ENCODE measurements at regions not wholly inside any gene's neighbourhood (a gene's known extent, or its start where the extent isn't known, plus 50 kb on each side); places are given as distances from the start of the nearest gene placed in this dataset.
"Not testable (repeated sequence)": the region's sequence is repeated elsewhere in the genome, so short reads cannot be mapped to it uniquely, and the experiment has no call there.

GRCh38 chr1:47604869-47605268, 167.0 kb downstream of the FOXD2 start:
- DNase-seq: not testable (repeated sequence)

DNA sequence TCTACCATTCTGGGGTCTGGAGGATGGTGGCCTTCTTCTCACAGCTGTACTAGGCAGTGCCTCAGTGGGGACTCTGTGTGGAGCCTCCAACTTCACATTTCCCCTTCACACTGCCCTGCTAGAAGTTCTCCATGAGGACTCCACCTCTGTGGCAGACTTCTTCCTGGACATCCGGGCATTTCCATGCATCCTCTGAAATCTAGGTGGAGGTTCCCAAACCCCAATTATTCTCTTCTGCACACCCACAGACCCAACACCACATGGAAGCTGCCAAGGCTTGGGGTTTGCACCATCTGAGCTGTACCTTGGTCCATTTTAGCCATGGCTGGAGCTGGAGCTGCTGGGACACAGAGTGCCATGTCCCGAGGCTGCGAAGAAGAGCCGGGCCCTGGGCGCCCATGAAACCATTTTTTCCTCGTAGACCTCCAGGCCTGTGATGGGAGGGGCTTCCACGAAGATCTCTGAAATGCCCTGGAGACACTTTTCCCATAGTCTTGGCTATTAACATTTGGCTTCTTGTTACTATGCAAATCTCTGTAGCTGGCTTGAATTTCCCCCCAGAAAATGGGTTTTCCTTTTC, 170.5 kb downstream of the FOXD2 start:
- DNase-seq: no peak

DNA sequence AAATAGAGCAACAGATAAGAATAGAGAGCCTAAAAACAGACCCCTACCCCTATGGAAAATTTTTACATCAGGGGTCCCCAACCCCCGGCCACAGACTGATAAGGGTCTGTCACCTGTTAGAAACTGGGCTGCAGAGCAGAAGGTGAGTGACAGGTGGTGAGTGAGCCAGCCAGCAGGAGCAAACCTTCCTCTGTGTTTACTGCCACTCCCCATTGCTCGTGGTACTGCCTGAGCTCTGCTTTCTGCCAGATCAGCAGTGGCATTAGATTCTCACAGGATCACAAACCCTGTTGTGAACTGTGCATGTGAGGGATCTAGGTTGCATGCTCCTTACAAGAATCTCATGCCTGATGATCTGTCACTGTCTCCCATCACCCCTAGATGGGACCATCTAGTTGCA, 174.1 kb downstream of the FOXD2 start:
- no peak for DNase-seq

- DNase-seq: no peak
Observed at GRCh38 chr1:47612819-47613218, 175.0 kb downstream of the FOXD2 start.

DNA sequence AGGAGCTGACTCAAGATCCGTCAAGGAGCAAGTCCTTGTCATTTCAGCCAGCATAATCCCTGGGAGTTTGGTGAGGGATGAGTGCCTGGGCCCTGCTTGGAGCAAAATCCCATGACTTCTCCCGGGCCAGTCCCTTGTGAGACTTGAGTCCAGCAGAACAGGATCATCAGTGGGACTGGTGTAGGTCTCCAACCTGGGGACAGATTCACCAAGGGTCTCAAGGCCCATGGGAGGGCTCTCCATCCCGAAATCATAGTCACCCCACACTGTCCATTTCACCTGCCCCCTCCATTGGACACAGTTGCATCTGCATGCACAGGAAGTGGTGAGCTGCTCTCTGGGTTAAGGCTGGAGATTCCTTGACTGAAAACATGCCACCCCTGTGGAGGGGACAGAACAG, 178.2 kb downstream of the FOXD2 start:
- DNase-seq: no peak

- DNase-seq: no peak
Observed at GRCh38 chr1:47616906-47617305, 179.1 kb downstream of the FOXD2 start.

- no peak for DNase-seq
Observed at GRCh38 chr1:47617381-47618221, 179.8 kb downstream of the FOXD2 start.

GRCh38 chr1:47618222-47618720, 180.4 kb downstream of the FOXD2 start:
- no peak for DNase-seq

- no peak for DNase-seq
Observed at GRCh38 chr1:47618830-47619229, 181.0 kb downstream of the FOXD2 start.

DNA sequence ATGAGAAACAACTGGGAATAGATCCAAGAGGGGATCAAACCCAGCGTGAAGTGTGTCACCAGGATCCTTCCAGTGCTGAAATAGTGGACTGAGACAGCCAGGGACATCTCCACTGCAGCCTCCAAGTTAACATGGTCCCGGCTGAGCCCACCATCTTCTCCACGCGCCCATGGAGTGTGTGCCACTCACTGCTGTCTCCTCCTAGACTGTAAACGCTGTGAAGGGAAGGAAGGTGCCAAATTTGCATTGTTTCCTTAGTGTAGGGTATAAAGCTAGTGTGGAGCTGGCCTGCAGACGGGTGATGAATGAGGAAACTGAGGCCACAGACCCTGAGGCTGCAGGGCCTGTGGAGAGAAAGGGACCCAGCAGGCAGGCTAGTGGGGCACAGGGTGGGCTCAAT, 183.6 kb downstream of the FOXD2 start:
- no peak for DNase-seq

DNA sequence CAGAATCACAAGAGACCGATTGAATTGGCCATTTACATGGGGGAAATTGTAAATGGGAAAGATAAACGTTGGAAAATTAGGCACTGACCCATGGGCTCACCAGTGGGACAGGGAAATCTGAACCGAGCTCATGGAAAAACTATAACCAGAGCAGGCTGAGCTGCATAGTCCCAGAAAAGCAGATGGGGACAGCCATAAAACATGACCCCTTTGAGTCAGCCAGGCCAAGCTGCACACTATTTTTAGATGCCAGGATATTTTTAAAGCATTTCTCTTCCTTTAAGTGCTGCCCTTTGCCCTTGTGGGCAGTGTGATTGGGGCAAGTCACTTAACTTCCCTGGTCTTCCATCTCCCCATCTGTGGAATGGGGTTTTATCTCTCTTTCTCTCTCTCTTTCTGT, 184.1 kb downstream of the FOXD2 start:
- DNase-seq: no peak

DNA sequence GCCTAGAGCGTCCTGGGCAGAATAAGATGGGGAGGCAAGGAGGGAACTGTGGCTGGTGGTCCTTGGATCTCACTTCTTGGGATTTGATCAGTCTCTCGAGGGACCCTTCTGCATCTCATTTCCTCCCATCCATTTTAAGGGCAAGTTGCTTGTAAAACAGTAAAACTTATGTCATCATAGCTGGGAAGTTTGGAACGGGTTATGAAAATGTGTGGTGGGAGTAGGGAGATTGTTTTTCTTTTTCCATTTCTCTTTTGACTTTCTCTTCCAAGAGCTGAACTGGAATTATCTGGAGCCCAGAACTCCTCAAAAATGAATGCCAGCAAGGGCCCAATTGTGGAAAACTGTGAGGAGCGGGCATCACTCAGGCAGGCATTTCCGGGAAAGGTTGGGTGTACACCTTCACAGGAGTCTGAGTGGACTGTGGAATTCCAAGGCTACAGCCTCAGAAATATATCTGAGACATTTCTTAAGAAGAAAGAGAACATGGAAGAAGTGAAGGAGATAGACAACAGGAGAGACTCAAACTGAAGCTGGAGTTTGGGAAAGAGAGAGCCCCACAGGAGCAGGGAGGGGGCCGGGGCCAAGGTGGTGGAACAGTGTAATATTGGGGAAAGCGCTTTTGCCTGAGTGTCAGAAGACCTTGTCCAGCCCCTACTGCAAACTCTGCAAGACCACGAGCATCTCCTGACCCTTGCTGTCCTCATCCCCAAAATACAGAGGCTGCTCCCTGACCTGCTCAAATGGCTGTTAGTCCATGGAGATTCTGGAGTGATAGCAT, 185.1 kb downstream of the FOXD2 start:
- DNase-seq: no peak

DNA sequence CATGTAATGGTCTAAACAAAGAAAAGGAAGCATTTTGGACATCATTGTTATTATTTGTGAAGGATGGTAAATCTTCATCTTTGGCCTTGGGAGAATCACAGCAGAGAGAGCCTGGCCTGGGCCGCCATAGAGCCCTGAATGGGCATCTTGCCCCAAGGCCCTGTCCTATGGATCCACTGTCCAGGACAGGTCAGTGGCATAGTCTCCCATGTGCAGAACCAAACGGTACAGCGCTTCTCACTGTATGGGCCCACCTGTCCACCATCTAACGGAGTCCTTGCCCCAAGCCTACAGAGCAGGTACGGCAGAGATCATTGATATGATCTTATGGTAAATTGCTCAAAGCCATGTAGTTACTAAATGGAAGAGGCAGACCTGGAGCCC, 185.7 kb downstream of the FOXD2 start:
- DNase-seq: no peak

DNA sequence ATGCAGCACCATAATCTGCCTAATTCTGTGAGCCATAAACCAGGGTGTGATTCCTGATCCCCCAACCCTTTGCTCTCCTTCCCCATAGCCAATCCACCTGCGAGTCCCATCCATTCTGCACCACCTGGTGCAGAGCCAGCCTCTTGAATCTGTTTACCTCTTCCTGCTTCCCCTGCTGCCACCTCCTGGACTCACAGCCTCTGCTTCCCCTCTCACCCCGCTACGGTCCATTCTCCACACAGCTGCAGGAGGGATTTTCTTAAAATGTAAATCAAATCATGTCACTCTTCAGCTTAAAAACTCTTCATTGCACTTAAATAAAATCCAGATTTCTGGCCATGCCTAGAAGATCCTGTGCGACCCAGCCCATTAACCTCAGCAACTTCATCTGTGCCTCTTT, 186.7 kb downstream of the FOXD2 start:
- no peak for DNase-seq

DNA sequence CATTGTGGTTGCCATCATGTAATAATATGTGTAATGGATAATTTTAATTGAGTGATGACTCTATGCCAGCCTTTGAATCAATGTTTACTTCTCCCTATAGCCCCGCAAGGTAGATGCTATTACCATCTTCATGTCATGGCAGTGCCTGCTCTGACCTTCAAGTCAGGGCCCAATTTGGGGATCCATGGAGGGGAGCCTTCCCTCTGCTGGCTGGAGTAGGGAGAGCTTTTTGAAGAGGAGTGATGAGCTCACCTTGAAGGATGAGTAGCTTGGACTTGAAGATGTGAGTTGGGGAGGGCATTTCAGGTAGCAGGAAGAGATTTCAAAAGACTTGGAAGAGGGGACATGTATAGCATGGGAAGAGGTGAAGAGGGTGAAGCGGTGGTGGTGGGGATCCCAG, 189.2 kb downstream of the FOXD2 start:
- DNase-seq: no peak

DNA sequence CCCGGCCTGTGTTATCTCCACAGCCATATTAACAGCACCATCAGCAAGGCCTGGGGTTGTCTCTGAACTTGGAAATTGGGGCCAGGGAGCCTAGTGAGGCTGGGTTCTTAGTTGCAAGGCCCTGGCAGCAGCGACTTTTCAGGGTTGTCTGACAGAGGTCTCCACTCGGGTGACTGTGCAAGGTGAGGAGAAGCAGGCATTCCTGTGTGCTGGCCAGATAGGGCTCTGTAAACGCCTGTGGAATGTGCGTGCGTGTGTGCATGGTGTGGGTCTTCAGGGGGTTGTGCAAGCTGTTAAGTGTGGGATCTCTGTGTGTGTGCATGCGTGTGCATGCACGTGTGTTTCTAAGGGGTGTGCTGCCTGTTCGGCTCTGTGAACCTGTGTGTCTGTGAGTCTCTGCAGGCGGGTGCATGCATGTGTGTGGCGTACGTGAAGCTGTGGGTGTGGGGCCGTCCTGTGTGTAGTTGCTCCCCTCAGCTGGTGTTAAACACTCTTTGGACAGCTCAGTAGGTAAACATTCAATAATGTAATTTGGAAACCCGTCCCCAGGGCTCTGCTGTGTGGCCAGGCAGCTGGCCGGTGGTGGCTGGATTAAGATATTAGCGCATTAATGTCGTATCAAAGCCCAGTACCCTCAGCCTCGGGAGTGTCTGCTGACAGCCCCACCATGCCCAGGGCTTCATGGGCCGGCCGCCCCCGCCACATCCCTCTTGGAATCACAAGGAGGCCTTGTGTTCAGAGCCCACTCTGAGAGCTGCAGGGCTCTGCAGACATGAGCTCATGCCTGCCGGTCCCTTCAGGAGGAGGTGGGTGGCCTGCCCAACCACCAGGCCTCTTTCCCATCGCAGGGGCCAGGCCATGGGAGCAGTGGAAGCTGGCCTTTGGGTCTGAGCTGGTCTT, 189.9 kb downstream of the FOXD2 start:
- DNase-seq: no peak

DNA sequence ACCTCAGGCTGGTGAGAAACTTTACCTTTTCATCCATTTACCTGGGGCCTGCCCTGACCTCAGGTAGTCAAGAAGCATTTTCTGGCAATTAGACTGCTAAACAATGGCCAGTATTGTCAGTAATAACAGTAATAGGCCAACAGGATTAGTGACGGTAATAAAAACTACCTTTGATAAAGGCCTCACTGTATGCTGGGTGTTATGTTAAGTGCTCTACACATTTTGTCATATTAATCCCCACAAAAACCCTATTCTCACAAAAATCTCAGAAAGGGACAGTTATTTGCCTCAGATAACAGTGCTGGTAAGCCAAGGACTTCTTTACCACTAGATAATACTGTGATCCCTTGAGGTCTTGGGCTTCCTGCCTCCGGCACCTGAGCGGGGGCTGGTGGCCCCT, 191.4 kb downstream of the FOXD2 start:
- no peak for DNase-seq

DNA sequence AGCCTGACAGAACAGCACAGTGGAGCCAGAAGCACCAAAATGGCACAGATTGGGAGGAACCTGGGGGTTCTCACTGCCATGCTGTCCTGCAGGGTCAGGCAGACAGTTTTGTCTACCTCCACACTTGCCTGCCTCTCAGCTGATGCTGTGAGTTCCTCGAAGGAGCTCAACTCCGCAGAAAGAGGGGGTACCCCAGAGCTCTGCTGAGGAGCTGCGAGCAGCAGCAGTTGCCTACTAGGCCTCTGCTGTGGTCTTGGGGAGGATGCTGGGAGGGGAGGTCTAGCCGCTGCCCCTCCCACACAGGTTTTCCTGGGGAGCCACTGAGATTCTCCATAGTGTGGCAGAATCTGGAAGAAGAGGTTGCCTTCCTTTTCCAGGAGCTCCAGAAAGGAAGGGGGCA, 192.5 kb downstream of the FOXD2 start:
- no peak for DNase-seq

DNA sequence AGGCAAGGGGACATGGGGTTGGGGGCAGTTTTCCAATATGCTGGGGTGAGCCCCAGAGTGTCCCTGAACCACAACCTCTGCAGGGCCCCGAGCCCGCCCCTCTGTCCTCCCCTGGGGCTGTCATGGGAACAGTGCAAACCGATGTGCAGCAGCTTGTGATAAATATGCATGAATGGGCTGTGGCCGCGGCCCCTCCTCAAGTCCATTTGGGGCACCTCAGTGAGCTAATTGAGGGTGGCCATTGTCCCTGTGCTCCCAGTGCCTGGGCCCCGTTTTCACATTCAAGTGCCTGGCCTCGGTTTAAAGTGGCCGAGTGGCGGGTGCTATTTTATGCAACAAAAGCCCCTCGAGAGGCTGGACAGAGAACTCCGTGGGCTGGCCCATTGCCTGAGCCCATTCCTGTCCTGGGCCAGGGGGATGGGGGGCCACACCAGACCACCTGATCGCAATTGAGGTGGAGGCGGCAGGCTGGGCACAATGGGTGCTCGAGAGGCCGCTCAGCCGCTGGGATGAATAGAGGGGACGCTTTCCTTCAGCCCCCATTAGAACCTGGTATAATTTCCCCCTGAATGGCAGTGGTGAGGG, 193.7 kb downstream of the FOXD2 start:
- no peak for DNase-seq

DNA sequence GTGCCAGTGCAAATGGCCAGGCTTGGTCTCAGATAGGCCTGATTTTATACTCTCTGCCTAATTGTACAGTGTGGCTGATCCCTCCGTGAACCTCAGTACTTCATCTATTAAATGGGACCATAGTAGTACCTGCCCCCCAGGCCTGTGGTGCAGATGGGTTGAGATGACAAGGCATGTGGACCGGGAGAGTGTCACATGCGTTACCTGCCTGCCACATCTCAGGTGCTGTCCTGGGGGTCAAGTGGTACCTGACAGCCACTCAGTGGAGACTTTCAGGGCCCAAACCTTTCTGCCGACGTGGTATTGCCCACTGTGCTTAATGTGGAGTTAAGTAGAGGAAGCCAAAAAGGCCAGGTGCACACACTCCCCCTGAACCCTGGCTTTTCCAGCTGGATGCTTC, 197.3 kb downstream of the FOXD2 start:
- DNase-seq: no peak

- no peak for DNase-seq
Observed at GRCh38 chr1:47635597-47635996, 197.8 kb downstream of the FOXD2 start.

GRCh38 chr1:47637111-47637685, 199.4 kb downstream of the FOXD2 start:
- DNase-seq: peak; percentile 13
